ENCODE measurements at regions not wholly inside any gene's neighbourhood (a gene's known extent, or its start where the extent isn't known, plus 50 kb on each side); places are given as distances from the start of the nearest gene placed in this dataset.

- no peak for DNase-seq
Observed at GRCh38 chr2:200725596-200725995, 86.1 kb upstream of the BZW1 start.

- peak; percentile 10 for DNase-seq
Observed at GRCh38 chr2:200728630-200729029, 83.1 kb upstream of the BZW1 start.

- no peak for DNase-seq
Observed at GRCh38 chr2:200730302-200730701, 81.4 kb upstream of the BZW1 start.

- no peak for DNase-seq
Observed at GRCh38 chr2:200730960-200731359, 80.8 kb upstream of the BZW1 start.

- DNase-seq, result no peak
Observed at GRCh38 chr2:200732866-200733265, 78.8 kb upstream of the BZW1 start.

- no peak for DNase-seq
Observed at GRCh38 chr2:200733713-200734198, 78.0 kb upstream of the BZW1 start.

- no peak for DNase-seq
Observed at GRCh38 chr2:200735061-200735460, 76.6 kb upstream of the BZW1 start.

- DNase-seq, result no peak
Observed at GRCh38 chr2:200736646-200737274, 75.0 kb upstream of the BZW1 start.

- DNase-seq, result no peak
Observed at GRCh38 chr2:200737585-200737984, 74.1 kb upstream of the BZW1 start.

GRCh38 chr2:200738590-200738989 is 73.1 kb upstream of the BZW1 start:
- DNase-seq, result no peak

- no peak for DNase-seq
Observed at GRCh38 chr2:200740907-200741306, 70.8 kb upstream of the BZW1 start.

- DNase-seq, result no peak
Observed at GRCh38 chr2:200741468-200742202, 70.1 kb upstream of the BZW1 start.

- no peak for DNase-seq
Observed at GRCh38 chr2:200742426-200742825, 69.3 kb upstream of the BZW1 start.

GRCh38 chr2:200743042-200743676 is 68.6 kb upstream of the BZW1 start:
- no peak for DNase-seq

GRCh38 chr2:200744201-200744602 is 67.5 kb upstream of the BZW1 start:
- DNase-seq, result no peak

GRCh38 chr2:200746301-200746700 is 65.4 kb upstream of the BZW1 start:
- no peak for DNase-seq

- no peak for DNase-seq
Observed at GRCh38 chr2:200747668-200748618, 63.8 kb upstream of the BZW1 start.

- no peak for DNase-seq
Observed at GRCh38 chr2:200748779-200749178, 62.9 kb upstream of the BZW1 start.

GRCh38 chr2:200749631-200750322 is 61.9 kb upstream of the BZW1 start:
- DNase-seq, result no peak

- DNase-seq, result no peak
Observed at GRCh38 chr2:200750323-200750910, 61.3 kb upstream of the BZW1 start.

GRCh38 chr2:200751786-200752185 is 59.9 kb upstream of the BZW1 start:
- DNase-seq, result no peak

GRCh38 chr2:200752332-200752731 is 59.4 kb upstream of the BZW1 start:
- DNase-seq, result no peak

Data from NCI-H69 (cell line).